Suprapubic skin (tissue), 4 donors: ENCODE measurements at regions not wholly inside any gene's neighbourhood (a gene's known extent, or its start where the extent isn't known, plus 50 kb on each side); places are given as distances from the start of the nearest gene placed in this dataset.

ENCODE experiments used
- DNase-seq, 2 donors: peaks; one replicate each; pipeline ENCODE4 v3.0.0-alpha.2; 2019; ENCODE audit warnings: low spot score in 2 of 2
- H3K27ac ChIP-seq: fragments of 200-600 bp; sonication (generic); one replicate; pipeline ENCODE4 v1.5.1; 2019
- H3K27me3 ChIP-seq: fragments of 200-600 bp; sonication (generic); one replicate; pipeline ENCODE4 v1.5.1; 2019
- H3K36me3 ChIP-seq: fragments of 200-600 bp; sonication (generic); one replicate; pipeline ENCODE4 v1.5.1; 2019
- H3K4me1 ChIP-seq: fragments of 200-600 bp; sonication (generic); one replicate; pipeline ENCODE4 v1.5.1; 2019
- H3K4me3 ChIP-seq: fragments of 200-600 bp; sonication (generic); one replicate; pipeline ENCODE4 v1.5.1; 2019; ENCODE audit warnings: mild to moderate bottlenecking
- H3K9me3 ChIP-seq: fragments of 200-600 bp; sonication (generic); one replicate; pipeline ENCODE4 v1.5.1; 2019
- CTCF ChIP-seq, 2 donors: fragments of 200-600 bp in 1 of 2; fragments of 450-650 bp in 1 of 2; sonication (generic) in 1 of 2; IDR thresholded peaks; one replicate each; pipeline ENCODE4 v1.5.1; 2016 to 2019; ENCODE audit warnings: antibody characterized with exemption in 2 of 2, mild to moderate bottlenecking in 1 of 2, moderate library complexity in 1 of 2
- EP300 ChIP-seq: sonication (generic); formaldehyde crosslinking; IDR thresholded peaks from one replicate; pipeline ENCODE4 v1.6.1; 2017; ENCODE audit warnings: antibody characterized with exemption
- POLR2A ChIP-seq, 2 donors: fragments of 450-650 bp; IDR thresholded peaks; one replicate each; pipeline ENCODE4 v1.6.1; 2017; ENCODE audit warnings: antibody characterized with exemption in 2 of 2, mild to moderate bottlenecking in 2 of 2, moderate library complexity in 2 of 2
- POLR2AphosphoS5 ChIP-seq, 3 donors: sonication (generic); formaldehyde crosslinking; IDR thresholded peaks; one replicate each; pipeline ENCODE4 v1.6.1; 2017; ENCODE audit warnings: antibody characterized with exemption in 3 of 3
- WGBS: methylation state at CpG from one replicate; pipeline ENCODE4 v1.1.5; 2018; 5-methylcytosine and 5-hydroxymethylcytosine counted together

- no peaks in the 10 kb centered on the region for H3K4me1 ChIP-seq
- no peaks in the 10 kb centered on the region for H3K27me3 ChIP-seq
- DNase-seq, result no peak
- 89% methylated on average over 2 of the region's 2 CpGs for WGBS
- H3K9me3 ChIP-seq, result no peaks in the 10 kb centered on the region
- H3K36me3 ChIP-seq, result no peaks in the 10 kb centered on the region
- H3K27ac ChIP-seq, result no peak overlapping the region
- no peak overlapping the region for H3K4me3 ChIP-seq
- no peak for TF ChIP-seq CTCF (IDR thresholded peaks at IDR 0.05)
Observed at GRCh38 chr3:76855451-76855850, 184.4 kb upstream of the ROBO2 start.

GRCh38 chr3:76859596-76859995 lies 180.3 kb upstream of the ROBO2 start:
- TF ChIP-seq EP300 (no peak), CTCF (IDR thresholded peaks at IDR 0.05) (no peak), POLR2A (IDR thresholded peaks at IDR 0.05) (no peak), POLR2AphosphoS5 (IDR thresholded peaks at IDR 0.05) (no peak)
- no peak for DNase-seq
- Histone ChIP-seq H3K27me3 (no peaks in the 10 kb centered on the region), H3K4me3 (no peak overlapping the region), H3K27ac (no peak overlapping the region), H3K4me1 (no peaks in the 10 kb centered on the region), H3K9me3 (no peaks in the 10 kb centered on the region), H3K36me3 (no peaks in the 10 kb centered on the region)
- WGBS, result 68% methylated on average over 3 of the region's 3 CpGs

- no peak for DNase-seq
- no peak for TF ChIP-seq EP300
- TF ChIP-seq POLR2A (IDR thresholded peaks at IDR 0.05), result no peak
- TF ChIP-seq CTCF (IDR thresholded peaks at IDR 0.05), result no peak
- TF ChIP-seq POLR2AphosphoS5 (IDR thresholded peaks at IDR 0.05), result no peak
- H3K27me3 ChIP-seq, result no peaks in the 10 kb centered on the region
- H3K4me3 ChIP-seq, result no peak overlapping the region
- H3K36me3 ChIP-seq, result no peaks in the 10 kb centered on the region
- 89% methylated on average over 4 of the region's 4 CpGs for WGBS
- no peak overlapping the region for H3K27ac ChIP-seq
- H3K9me3 ChIP-seq, result no peaks in the 10 kb centered on the region
- no peaks in the 10 kb centered on the region for H3K4me1 ChIP-seq
Observed at GRCh38 chr3:76864355-76864754, 175.5 kb upstream of the ROBO2 start.

GRCh38 chr3:76866729-76867408 lies 173.0 kb upstream of the ROBO2 start:
- Histone ChIP-seq H3K9me3 (no peaks in the 10 kb centered on the region), H3K27ac (no peak overlapping the region), H3K36me3 (no peaks in the 10 kb centered on the region), H3K27me3 (no peaks in the 10 kb centered on the region), H3K4me3 (no peak overlapping the region), H3K4me1 (no peaks in the 10 kb centered on the region)
- DNase-seq, result no peak
- TF ChIP-seq POLR2A (IDR thresholded peaks at IDR 0.05) (no peak), EP300 (no peak)
- 69% methylated on average over 5 of the region's 5 CpGs for WGBS

GRCh38 chr3:76869726-76870384 lies 170.0 kb upstream of the ROBO2 start:
- no peak for TF ChIP-seq POLR2A (IDR thresholded peaks at IDR 0.05)
- TF ChIP-seq CTCF (IDR thresholded peaks at IDR 0.05), result no peak
- TF ChIP-seq EP300, result no peak
- TF ChIP-seq POLR2AphosphoS5 (IDR thresholded peaks at IDR 0.05), result no peak
- H3K4me3 ChIP-seq, result no peak overlapping the region
- WGBS, result 80% methylated on average over 3 of the region's 3 CpGs
- DNase-seq, result no peak
- no peaks in the 10 kb centered on the region for H3K36me3 ChIP-seq
- H3K4me1 ChIP-seq, result no peaks in the 10 kb centered on the region
- H3K27me3 ChIP-seq, result no peaks in the 10 kb centered on the region
- H3K27ac ChIP-seq, result no peak overlapping the region
- H3K9me3 ChIP-seq, result no peaks in the 10 kb centered on the region

GRCh38 chr3:76871655-76872054 lies 168.2 kb upstream of the ROBO2 start:
- Histone ChIP-seq H3K27me3 (no peaks in the 10 kb centered on the region), H3K4me3 (no peak overlapping the region), H3K27ac (no peak overlapping the region), H3K9me3 (no peaks in the 10 kb centered on the region), H3K36me3 (no peaks in the 10 kb centered on the region), H3K4me1 (no peaks in the 10 kb centered on the region)
- TF ChIP-seq POLR2AphosphoS5 (IDR thresholded peaks at IDR 0.05) (no peak), POLR2A (IDR thresholded peaks at IDR 0.05) (no peak), EP300 (no peak), CTCF (IDR thresholded peaks at IDR 0.05) (no peak)
- DNase-seq, result no peak
- 100% methylated on average over 1 of the region's 1 CpG for WGBS
